HCT116 (cell line): ENCODE measurements at regions not wholly inside any gene's neighbourhood (a gene's known extent, or its start where the extent isn't known, plus 50 kb on each side); places are given as distances from the start of the nearest gene placed in this dataset.

ENCODE experiments used
- ATAC-seq: fragments of 200-7000 bp; cut with Tn5 transposase; 2 replicates; pipeline ENCODE4 v1.9.1; 2020; ENCODE audit warnings: mild to moderate bottlenecking, moderate library complexity
- BruUV-seq: library from RNA; stranded (reverse); fragments of 400-500 nt; replicated peaks from 2 replicates; lab custom pipeline; 2021; lab: Mats Ljungman, UMichigan
- CTCF ChIA-PET: fragments of 300-600 bp; sonication (Branson Sonifier 250); formaldehyde crosslinking; loops from one replicate; lab custom pipeline; 2021; ENCODE audit warnings: antibody characterized with exemption; lab: Charles Lee
- POLR2A ChIA-PET: fragments of 300-600, 350-600 bp; sonication (Branson Sonifier 250); formaldehyde crosslinking; loops from one replicate; lab custom pipeline; 2021; ENCODE audit warnings: antibody characterized with exemption; lab: Charles Lee
- RAD21 ChIA-PET, 2 experiments: fragments of 300-600 bp; sonication (Branson Sonifier 250); formaldehyde crosslinking; loops; one replicate each; lab custom pipeline; 2023; ENCODE audit warnings: low total read pairs in 2 of 2; ENCODE audit not compliant: uncharacterized antibody in 2 of 2, unreplicated experiment in 2 of 2, low non-redundant PET in 1 of 2; lab: Charles Lee
- DNase-seq: peaks from one replicate; pipeline ENCODE4 v3.0.0-alpha.2; 2010; ENCODE audit warnings: low read depth, low spot score
- H2AFZ ChIP-seq: fragments of 200-600 bp; shearing (Covaris generic), sonication (generic); 2 replicates; pipeline ENCODE4 v1.6.1; 2017; ENCODE audit warnings: low read depth, mixed run types, mixed read lengths, antibody characterized with exemption, low read length; ENCODE audit not compliant: poor library complexity, severe bottlenecking
- H3K27ac ChIP-seq: 2 replicates; pipeline ENCODE4 v1.5.1; 2012; ENCODE audit warnings: low read depth, low read length
- H3K27me3 ChIP-seq: fragments of 200-600 bp; sonication (generic); 2 replicates; pipeline ENCODE4 v1.6.1; 2016; ENCODE audit warnings: mixed run types, low read length, mixed read lengths; ENCODE audit not compliant: insufficient read depth
- H3K36me3 ChIP-seq, 2 experiments: fragments of 200-500 bp in 1 of 2; fragments of 200-600 bp in 1 of 2; sonication (Bioruptor generic) in 1 of 2; sonication (generic) in 1 of 2; 2 replicates each; pipeline versions ENCODE4 v1.5.1 to v1.6.1; 2014 to 2016; ENCODE audit warnings: low read length in 2 of 2, inconsistent platforms in 1 of 2, mixed read lengths in 1 of 2, mixed run types in 1 of 2; ENCODE audit not compliant: insufficient read depth in 2 of 2, control insufficient read depth in 1 of 2
- H3K4me1 ChIP-seq, 2 experiments: fragments of 200-600 bp in 1 of 2; sonication (generic) in 1 of 2; 2 replicates each; pipeline versions ENCODE4 v1.5.1 to v1.6.1; 2012 to 2017; ENCODE audit warnings: low read length in 2 of 2, inconsistent platforms in 1 of 2, mild to moderate bottlenecking in 1 of 2, mixed read lengths in 1 of 2, mixed run types in 1 of 2, moderate library complexity in 1 of 2; ENCODE audit not compliant: insufficient read depth in 2 of 2, control insufficient read depth in 1 of 2
- H3K4me2 ChIP-seq: fragments of 200-600 bp; sonication (generic); 2 replicates; pipeline ENCODE4 v1.6.1; 2017; ENCODE audit warnings: mixed run types, low read length, mixed read lengths
- H3K4me3 ChIP-seq, 2 experiments: fragments of 200-600 bp in 1 of 2; sonication (generic) in 1 of 2; replicated peaks in 1 of 2; 2 replicates each; pipeline ENCODE4 v1.5.1; 2011 to 2016; ENCODE audit warnings: low read length in 2 of 2, control low read depth in 1 of 2, low read depth in 1 of 2, mild to moderate bottlenecking in 1 of 2, mixed read lengths in 1 of 2, mixed run types in 1 of 2
- H3K79me2 ChIP-seq: fragments of 200-600 bp; sonication (generic); 2 replicates; pipeline ENCODE4 v1.6.1; 2017; ENCODE audit warnings: mild to moderate bottlenecking, mixed run types, low read length, moderate library complexity, mixed read lengths; ENCODE audit not compliant: insufficient read depth
- H3K9ac ChIP-seq: fragments of 200-600 bp; sonication (generic); 2 replicates; pipeline ENCODE4 v1.6.1; 2016; ENCODE audit warnings: low read length, mixed read lengths
- H3K9me2 ChIP-seq: fragments of 200-600 bp; sonication (generic), shearing (Covaris generic); 2 replicates; pipeline ENCODE4 v1.6.1; 2017; ENCODE audit warnings: mixed run types, mild to moderate bottlenecking, moderate library complexity; ENCODE audit not compliant: insufficient read depth
- H3K9me3 ChIP-seq, 2 experiments: fragments of 200-500 bp in 1 of 2; fragments of 200-600 bp in 1 of 2; sonication (Bioruptor generic) in 1 of 2; sonication (generic) in 1 of 2; 2 replicates each; pipeline ENCODE4 v1.6.1; 2014 to 2017; ENCODE audit warnings: low read length in 2 of 2, mixed read lengths in 2 of 2, inconsistent platforms in 1 of 2, low read depth in 1 of 2, mild to moderate bottlenecking in 1 of 2, mixed run types in 1 of 2, moderate library complexity in 1 of 2; ENCODE audit not compliant: control insufficient read depth in 1 of 2, insufficient read depth in 1 of 2
- H4K20me1 ChIP-seq: fragments of 200-600 bp; sonication (generic), shearing (Covaris generic); 2 replicates; pipeline ENCODE4 v1.6.1; 2017; ENCODE audit warnings: mixed run types, mild to moderate bottlenecking, moderate library complexity; ENCODE audit not compliant: insufficient read depth
- ATF3 ChIP-seq: IDR thresholded peaks from 2 replicates; pipeline ENCODE4 v1.6.1; 2012
- CEBPB ChIP-seq: IDR thresholded peaks from 2 replicates; pipeline ENCODE4 v1.6.1; 2012; ENCODE audit warnings: low read depth
- CTCF ChIP-seq, 3 experiments: fragments of 200-600 bp in 1 of 3; sonication (generic) in 1 of 3; IDR thresholded peaks in 2 of 3; conservative IDR thresholded peaks in 1 of 3; 2 replicates each; pipeline ENCODE4 v1.5.1; 2012 to 2017; ENCODE audit warnings: low read depth in 2 of 3, low read length in 2 of 3, antibody characterized with exemption in 1 of 3, borderline replicate concordance in 1 of 3, control low read depth in 1 of 3, mild to moderate bottlenecking in 1 of 3, mixed read lengths in 1 of 3, mixed run types in 1 of 3, moderate library complexity in 1 of 3; ENCODE audit not compliant: insufficient read depth in 1 of 3
- ELF1 ChIP-seq: IDR thresholded peaks from 2 replicates; pipeline ENCODE4 v1.6.1; 2012; ENCODE audit warnings: low read depth, borderline replicate concordance
- MAX ChIP-seq: IDR thresholded peaks from 2 replicates; pipeline ENCODE4 v1.6.1; 2012
- POLR2A ChIP-seq: IDR thresholded peaks from 2 replicates; pipeline ENCODE4 v1.7.0; 2011; ENCODE audit warnings: borderline replicate concordance; ENCODE audit not compliant: insufficient read depth, insufficient read length; ENCODE audit errors: extremely low read depth
- POLR2AphosphoS5 ChIP-seq: IDR thresholded peaks from 2 replicates; pipeline ENCODE4 v1.6.1; 2011; ENCODE audit warnings: mild to moderate bottlenecking, low read depth, low read length, moderate library complexity
- SIN3A ChIP-seq: IDR thresholded peaks from 2 replicates; pipeline ENCODE4 v1.6.1; 2012; ENCODE audit warnings: low read depth
- SP1 ChIP-seq: IDR thresholded peaks from 2 replicates; pipeline ENCODE4 v1.6.1; 2012; ENCODE audit warnings: low read depth
- ZFX ChIP-seq: fragments of 450-650 bp; IDR thresholded peaks from 2 replicates; pipeline ENCODE4 v1.6.1; 2017
- intact Hi-C: fragments of 100-400 bp; cut with micrococcal nuclease; formaldehyde crosslinking; loops from 2 replicates; pipeline ENCODE4 v1.10.0; 2022

- Histone ChIP-seq H3K79me2 (no peaks in the 10 kb centered on the region), H3K4me2 (no peak overlapping the region)
- TF ChIP-seq ATF3 (no peak), MAX (no peak), CTCF (IDR thresholded peaks at IDR 0.05 in 2 of 3, conservative IDR thresholded peaks at IDR 0.05 in 1 of 3; ENCODE audit: borderline replicate concordance in 1 of 3, insufficient read depth in 1 of 3, low read depth in 2 of 3, low read length in 2 of 3) (peak; percentile 7 to 47 (median 41); a peak in 5 of 6 replicates)
- TF ChIP-seq, all 23 proteins: peak for 1
- ATAC-seq (peak; percentile 36), DNase-seq (no peak)
- Histone ChIP-seq H3K9ac (no peak overlapping the region), H4K20me1 (no peaks in the 10 kb centered on the region), H3K27me3 (no peaks in the 10 kb centered on the region), H3K4me3 (no peak overlapping the region), H3K9me2 (no peaks in the 10 kb centered on the region), H2AFZ (no peak overlapping the region), H3K36me3 (no peaks in the 10 kb centered on the region), H3K4me1 (no peaks in the 10 kb centered on the region), H3K27ac (no peak overlapping the region), H3K9me3 (no peaks in the 10 kb centered on the region)
- BruUV-seq = no TSS peak
- POLR2A ChIA-PET = no interaction called here
- CTCF ChIA-PET = no interaction called here
- intact Hi-C loops = no loop called here
- RAD21 ChIA-PET = interaction anchor here in 1 of 2 experiments (0.6 kb wide), 1 partner anchor 436 kb away, joined by 3 read pairs; no protein-coding TSS in a partner anchor
These were observed 1082.2 kb downstream of the NAALADL2 start for GRCh38 chr3:175941352-175941751.

DNA sequence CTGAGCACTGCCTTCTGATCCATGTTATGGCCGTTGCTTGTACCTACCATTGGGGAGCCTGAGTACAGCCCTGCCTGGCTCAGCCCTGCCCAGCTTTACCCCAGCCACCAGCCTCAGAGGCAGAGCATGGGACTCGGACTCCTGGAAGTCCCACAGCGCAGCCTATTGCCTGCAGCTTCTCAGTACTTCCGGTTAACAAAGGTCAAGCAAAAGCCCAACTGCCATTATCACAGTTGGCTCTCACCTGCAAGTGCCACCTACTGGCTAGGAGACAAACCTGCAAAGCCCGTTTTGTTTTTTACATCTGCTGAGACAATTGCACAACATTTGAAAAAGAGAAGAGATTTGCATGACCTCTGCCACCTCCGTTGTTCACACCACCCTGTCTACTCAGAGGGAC lies 1081.7 kb downstream of the NAALADL2 start:
- Histone ChIP-seq H3K4me2 (no peak overlapping the region), H3K9me3 (no peaks in the 10 kb centered on the region), H3K27ac (no peak overlapping the region), H2AFZ (no peak overlapping the region), H3K4me3 (no peak overlapping the region), H3K79me2 (no peaks in the 10 kb centered on the region), H3K36me3 (no peaks in the 10 kb centered on the region), H3K9ac (no peak overlapping the region), H3K9me2 (no peaks in the 10 kb centered on the region), H4K20me1 (no peaks in the 10 kb centered on the region), H3K4me1 (no peaks in the 10 kb centered on the region), H3K27me3 (no peaks in the 10 kb centered on the region)
- ChIA-PET RAD21 (interaction anchor here in 1 of 2 experiments (0.6 kb wide), 1 partner anchor 436 kb away, joined by 3 read pairs; no protein-coding TSS in a partner anchor), POLR2A (no interaction called here), CTCF (interaction anchor here (0.8 kb wide), 1 partner anchor 9 kb away, joined by 3 read pairs; no protein-coding TSS in a partner anchor)
- ATAC-seq (peak; percentile 78), DNase-seq (no peak)
- no TSS peak for BruUV-seq
- intact Hi-C loops = no loop called here
- no peak for TF ChIP-seq ZFX
- peak; percentile 20 to 62 (median 39); a peak in 4 of 6 replicates for TF ChIP-seq CTCF (IDR thresholded peaks at IDR 0.05 in 2 of 3, conservative IDR thresholded peaks at IDR 0.05 in 1 of 3; ENCODE audit: borderline replicate concordance in 1 of 3, insufficient read depth in 1 of 3, low read depth in 2 of 3, low read length in 2 of 3)
- TF ChIP-seq SIN3A = no peak
- TF ChIP-seq POLR2AphosphoS5 = no peak
- no peak for TF ChIP-seq SP1
- TF ChIP-seq ELF1 = no peak
- TF ChIP-seq POLR2A = no peak
- TF ChIP-seq ATF3 = no peak
- TF ChIP-seq CEBPB = no peak
